ENCODE measurements at regions not wholly inside any gene's neighbourhood (a gene's known extent, or its start where the extent isn't known, plus 50 kb on each side); places are given as distances from the start of the nearest gene placed in this dataset.

DNA sequence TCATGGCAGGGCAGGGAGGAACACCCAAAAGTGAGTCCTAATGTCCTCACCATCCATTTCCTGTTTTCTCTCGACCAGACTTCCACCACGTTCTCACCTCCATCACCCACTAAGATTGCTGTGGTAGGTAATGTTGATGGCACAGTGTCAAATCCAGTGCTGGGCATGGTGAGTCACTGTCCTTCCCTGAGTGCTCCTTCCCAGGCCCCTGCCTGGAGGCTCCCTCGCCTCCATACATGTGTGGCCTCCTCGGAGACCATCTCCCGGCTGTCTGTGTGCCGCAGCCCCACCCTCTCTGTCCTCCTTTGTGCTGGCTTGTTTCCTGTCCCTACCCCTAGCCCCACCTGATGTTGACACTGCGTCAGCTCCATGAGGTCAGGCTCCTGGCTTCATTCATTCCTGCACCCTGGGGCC is 177.5 kb downstream of the SYK start:
- no peak for DNase-seq (ENCODE audit: extremely low read depth, low read depth, low spot score)

DNA sequence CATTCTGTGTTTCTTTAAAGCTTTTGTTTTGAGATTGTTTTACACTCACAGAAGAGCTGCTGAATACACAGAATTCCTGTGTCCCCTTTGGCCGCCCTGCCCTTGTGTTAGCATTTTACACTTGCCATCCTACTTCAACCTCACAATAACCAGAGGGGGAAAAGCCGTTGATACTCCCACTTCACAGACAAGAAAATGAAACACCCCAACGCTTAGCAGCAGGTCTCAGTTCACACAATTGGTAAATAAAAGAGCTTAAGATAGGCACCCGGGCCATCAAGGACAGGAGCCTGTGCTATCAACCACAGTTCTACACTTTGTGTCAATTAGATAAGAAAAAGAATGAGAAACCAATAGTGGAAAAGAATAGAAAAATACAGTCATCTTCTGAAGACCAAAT is 178.0 kb downstream of the SYK start:
- DNase-seq (ENCODE audit: extremely low read depth, low read depth, low spot score), result no peak

DNA sequence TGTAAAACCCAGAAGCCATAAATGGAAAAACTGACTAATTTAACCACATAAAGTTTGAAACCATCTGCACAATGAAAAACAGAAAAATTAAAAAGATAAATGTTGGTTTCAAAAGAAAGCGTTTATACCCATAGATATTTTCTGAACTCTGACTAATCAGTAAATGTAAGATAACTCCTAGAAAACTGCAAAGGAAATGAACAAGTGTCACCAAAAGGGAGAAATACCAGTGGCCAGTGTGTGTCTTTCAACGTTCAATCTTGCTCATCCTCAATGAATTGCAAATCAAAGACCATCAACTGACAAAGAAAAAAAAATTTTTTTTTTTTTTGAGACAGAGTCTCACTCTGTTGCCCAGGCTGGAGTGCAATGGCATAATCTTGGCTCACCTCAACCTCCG is 180.1 kb downstream of the SYK start:
- DNase-seq (ENCODE audit: extremely low read depth, low read depth, low spot score), result no peak

DNA sequence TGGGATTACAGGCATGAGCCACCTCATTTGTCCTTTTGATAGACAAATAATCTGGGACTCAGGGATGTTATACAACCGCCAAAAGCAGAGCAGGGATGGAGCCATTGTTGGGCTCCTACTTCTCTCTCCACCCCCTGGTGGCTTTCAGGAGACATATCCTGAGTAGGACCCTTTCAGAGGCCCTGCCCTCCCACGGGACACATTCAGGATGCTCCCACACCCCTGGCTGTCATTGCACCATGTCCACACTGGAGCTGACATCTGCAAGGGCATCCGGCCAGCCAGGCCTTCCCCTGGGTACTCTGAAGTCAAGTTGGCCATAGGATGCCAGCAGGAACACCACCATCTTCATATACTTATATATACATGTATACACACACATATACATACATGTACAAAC is 181.8 kb downstream of the SYK start:
- no peak for DNase-seq (ENCODE audit: extremely low read depth, low read depth, low spot score)

DNA sequence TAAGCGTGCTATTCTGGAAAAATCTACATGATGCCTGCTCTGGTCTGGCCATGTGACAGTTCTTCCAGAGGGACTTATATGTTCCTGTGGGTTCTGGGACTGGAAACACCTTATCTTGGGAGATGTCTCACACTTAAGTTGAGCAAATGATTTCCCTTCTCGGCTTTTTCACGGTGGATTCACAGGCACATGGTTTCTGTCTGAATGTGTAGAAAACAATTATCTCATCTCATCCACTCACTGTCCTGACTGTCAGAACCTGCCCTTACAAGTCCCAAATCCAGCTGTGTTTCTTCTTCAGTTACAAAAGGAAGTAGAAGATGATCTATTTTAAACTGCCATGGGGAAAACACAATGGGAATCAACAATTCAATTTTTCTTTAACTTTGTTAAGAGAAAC is 184.0 kb downstream of the SYK start:
- no peak for DNase-seq (ENCODE audit: extremely low read depth, low read depth, low spot score)

DNA sequence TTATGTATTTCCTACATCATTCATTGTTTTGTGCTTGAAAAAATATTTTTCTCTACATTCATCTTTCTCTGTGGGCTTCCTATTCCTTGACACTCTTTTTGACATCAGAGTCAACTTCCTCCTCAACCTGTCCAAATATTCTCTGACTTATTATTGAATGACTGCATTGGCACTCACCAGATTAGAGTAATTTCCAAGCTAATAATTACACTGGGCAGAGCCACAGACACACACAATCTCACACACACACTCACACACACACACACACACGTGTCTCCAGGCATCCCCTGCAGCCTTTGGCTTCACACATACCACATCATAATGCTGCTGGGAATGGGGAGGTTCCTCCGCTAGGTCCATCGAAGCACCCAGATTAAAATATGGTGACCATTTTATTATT is 184.5 kb downstream of the SYK start:
- DNase-seq (ENCODE audit: extremely low read depth, low read depth, low spot score), result no peak

DNA sequence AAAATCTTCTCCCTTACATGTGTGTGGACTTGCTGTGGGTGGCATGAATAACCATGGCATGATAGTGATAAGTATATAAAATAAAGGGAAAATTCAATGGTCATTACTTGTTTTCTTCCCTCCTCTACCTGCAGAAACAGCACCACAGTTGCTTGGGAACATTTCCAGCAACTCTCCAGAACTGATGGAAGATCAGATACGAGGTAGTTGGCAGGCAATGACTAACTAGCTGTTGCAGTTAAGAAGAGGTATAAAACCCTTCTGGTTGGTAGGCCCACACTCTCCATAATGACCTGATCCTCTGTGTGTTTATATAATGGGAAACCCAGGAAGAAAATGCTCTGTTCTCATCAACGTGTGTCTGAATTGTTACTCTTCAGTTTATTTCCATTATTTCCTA is 185.9 kb downstream of the SYK start:
- no peak for DNase-seq (ENCODE audit: extremely low read depth, low read depth, low spot score)

- no peak for DNase-seq (ENCODE audit: extremely low read depth, low read depth, low spot score)
Measured at GRCh38 chr9:90988318-90988717, 186.7 kb downstream of the SYK start.

- no peak for DNase-seq (ENCODE audit: extremely low read depth, low read depth, low spot score)
Measured at GRCh38 chr9:90991953-90992352, 190.3 kb downstream of the SYK start.

DNA sequence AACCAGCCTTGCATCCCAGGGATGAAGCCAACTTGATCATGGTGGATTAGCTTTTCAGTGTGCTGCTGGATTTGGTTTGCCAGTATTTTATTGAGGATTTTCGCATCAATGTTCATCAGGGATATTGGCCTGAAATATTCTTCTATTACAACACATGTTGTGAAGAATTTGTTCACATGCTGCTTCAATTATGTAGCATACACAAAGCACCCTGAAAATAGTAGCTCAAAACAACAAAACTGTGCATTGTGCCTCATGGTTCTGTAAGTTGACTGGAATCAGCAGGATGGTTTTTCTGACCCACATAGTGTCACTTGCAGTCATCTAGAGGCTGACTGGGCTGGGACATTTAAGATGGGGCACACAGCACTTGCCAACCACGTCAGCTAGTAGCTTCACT is 193.9 kb downstream of the SYK start:
- no peak for DNase-seq (ENCODE audit: extremely low read depth, low read depth, low spot score)

DNA sequence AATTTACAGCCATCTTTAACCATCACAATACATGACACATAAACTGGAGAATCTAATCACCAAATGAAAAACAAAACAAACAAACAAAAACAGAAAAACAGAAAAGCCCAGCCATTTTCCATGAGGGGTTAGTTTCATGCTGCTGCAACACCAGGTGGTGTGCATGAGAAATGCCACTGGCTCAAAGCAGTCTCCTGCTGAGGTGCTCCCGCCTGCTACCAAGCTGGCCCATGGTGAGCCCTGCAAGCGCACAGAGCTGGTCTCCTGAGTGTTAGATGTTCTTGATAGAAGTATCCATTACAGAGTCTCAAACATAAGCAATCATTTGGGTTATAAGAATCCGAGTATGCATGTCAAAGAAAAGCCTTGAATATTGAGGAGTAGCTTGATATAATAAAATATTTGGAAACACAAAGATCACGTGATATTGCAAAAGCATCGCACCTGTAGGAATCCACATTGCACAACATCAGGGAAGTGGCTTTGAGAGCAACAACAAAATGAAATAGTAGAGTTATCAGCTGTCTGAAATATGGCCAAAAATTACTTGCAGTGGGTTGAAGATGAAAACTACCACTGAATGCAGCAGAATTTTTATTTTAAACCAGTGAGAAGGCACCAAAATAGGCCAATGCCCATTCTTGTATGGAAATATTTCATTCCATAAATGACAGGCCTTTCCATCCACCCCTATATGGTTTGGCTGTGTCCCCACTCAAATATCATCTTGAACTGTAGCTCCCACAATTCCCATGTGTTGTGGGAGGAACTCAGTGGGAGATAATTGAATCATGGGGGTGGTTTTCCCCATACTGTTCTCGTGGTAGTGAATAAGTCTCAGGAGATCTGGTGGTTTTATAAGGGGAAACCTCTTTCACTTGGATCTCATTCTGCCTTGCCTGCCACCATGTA is 194.8 kb downstream of the SYK start:
- no peak for DNase-seq (ENCODE audit: extremely low read depth, low read depth, low spot score)

GRCh38 chr9:90998573-90998972 is 197.0 kb downstream of the SYK start:
- DNase-seq (ENCODE audit: extremely low read depth, low read depth, low spot score), result no peak

DNA sequence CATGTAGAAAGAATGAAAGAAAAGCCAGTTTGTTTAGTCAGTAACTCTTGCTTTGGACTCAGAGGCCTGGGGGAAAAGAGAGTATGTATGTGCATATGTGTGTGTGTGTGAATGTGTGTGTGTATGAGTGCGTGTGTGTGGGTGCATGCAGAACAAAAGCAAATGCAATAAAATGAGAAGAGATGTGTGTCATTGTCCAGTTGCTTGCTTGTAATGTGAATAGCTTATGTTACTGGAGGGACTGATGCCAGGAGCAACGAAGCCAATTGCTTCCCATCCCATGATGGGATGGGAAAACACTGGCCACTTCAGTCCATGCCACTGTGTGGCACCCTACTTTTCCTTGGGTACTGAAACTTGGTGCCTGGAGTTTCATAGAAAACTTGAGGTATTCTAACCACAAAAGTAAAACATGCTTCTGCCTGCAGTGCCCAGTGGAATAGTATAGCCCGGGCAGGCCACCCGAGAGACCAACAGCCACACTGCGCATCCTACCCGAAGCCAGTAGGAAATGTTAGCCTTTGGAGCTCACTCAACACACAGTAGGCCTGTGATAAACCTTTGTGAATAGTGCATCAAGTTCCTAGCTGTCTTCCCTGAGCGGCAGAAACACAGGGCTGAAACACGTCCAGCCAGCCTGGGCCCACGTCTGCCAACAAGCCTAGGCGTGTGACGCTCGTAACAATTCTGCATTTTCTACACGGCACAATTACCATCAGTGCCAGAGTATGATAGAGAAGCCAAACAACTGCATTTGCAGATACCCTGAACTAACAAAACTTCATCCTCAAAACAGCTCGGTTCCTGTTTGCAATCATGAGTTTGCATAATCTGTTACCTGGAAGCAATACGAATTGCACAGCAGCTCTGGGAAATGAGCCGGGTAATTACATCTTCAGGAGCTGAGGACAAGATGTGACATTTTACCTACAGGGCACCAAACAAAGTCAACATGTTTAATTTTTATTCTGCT is 198.1 kb downstream of the SYK start:
- no peak for DNase-seq (ENCODE audit: extremely low read depth, low read depth, low spot score)

- DNase-seq (ENCODE audit: extremely low read depth, low read depth, low spot score), result no peak
Measured at GRCh38 chr9:91001146-91001611, 199.6 kb downstream of the SYK start.

- no peak for DNase-seq (ENCODE audit: extremely low read depth, low read depth, low spot score)
Measured at GRCh38 chr9:91004484-91004883, 202.9 kb downstream of the SYK start.

DNA sequence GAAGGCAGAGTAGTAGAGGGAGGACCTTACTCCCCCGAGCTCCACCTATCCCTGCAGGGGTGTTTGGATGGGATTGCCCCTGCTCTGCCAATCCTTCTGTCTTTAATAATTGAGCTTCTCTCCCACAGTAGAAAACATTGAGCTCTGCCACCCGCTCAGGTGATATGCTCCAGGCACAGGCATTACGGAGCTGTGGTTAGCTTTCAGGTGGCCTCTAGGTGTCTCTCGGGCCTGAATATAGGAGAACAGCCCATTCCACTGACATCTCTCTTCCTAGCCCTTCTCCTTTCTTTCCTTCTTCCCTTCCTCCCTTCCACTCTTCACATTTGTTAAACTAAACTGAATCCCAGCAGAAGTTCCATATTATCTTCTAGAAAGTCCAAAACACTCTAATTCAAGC is 203.4 kb downstream of the SYK start:
- DNase-seq (ENCODE audit: extremely low read depth, low read depth, low spot score), result no peak

GRCh38 chr9:91006046-91006445 is 204.4 kb downstream of the SYK start:
- DNase-seq (ENCODE audit: extremely low read depth, low read depth, low spot score), result no peak

DNA sequence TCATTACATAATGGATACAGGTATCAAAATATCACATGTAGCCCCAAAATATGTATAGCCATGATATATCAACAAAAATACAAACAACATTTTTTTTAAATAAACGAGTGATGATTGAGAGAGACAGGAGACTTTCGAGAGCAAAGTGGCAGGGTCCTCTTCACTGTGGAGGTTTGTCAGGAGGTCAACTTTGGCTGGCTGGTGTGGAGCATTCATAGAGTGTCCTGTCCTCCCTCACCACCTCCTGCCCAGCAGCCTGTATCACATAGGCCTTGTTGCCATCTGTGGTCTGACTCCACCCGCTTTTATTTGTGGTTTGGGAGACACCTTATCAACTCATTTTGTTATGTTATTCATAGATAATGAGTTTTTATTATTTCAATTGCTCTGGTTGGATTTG is 206.9 kb downstream of the SYK start:
- DNase-seq (ENCODE audit: extremely low read depth, low read depth, low spot score), result no peak

DNA sequence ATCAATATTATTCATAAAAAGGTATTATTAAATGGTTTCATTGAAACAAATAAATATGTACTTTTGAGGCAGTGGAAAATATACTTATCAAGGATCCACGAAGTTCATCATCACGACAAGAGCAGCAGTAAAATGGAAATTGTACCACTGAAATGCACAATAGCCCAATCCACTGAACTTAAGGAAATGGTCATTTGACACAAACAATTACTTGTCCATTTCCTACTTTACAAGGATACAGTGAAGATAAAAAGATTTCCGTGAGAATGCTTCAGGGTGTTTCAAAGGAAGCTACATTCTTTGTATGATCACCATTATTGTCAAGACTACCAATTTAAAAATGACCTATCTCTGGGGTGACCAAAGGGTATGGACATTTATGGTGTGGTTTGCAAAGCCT is 210.3 kb downstream of the SYK start:
- DNase-seq (ENCODE audit: extremely low read depth, low read depth, low spot score), result no peak

GRCh38 chr9:91012933-91013841 is 211.6 kb downstream of the SYK start:
- DNase-seq (ENCODE audit: extremely low read depth, low read depth, low spot score), result no peak

DNA sequence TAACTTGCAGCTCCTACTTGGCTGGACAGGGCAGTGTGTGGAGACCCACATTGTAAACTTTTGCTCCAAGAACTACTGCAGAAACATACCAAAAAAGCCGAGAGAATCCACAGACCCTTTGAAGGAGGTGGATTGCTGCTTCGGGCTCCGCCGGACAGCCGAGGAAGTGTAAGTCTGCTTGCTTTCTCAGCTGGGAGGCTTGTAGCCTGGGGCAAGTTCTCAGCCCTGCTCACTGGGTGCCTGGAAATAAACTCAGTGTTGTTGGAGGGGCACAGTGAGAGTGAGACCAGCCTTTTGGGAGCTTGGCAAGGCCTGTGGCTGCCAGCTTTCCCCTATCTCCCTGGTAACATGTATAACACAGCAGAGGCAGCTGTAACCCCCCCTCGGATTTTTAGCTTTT is 215.6 kb downstream of the SYK start:
- no peak for DNase-seq (ENCODE audit: extremely low read depth, low read depth, low spot score)

Measured in glomerular endothelial cell (primary cell).